Right lobe of liver (tissue), 4 donors: ENCODE measurements at regions not wholly inside any gene's neighbourhood (a gene's known extent, or its start where the extent isn't known, plus 50 kb on each side); places are given as distances from the start of the nearest gene placed in this dataset.

Experiments
- POLR2A ChIP-seq: fragments of 450-650 bp; IDR thresholded peaks from one replicate; pipeline ENCODE4 v1.6.1; 2017; ENCODE audit warnings: antibody characterized with exemption, mild to moderate bottlenecking
- TF ChIP-seq, protein P1 (sequence below), 4 donors: fragments of 200-600 bp in 3 of 4; fragments of 450-650 bp in 1 of 4; IDR thresholded peaks; one replicate each; pipeline versions ENCODE4 v1.5.1 to v1.8.0; 2016 to 2022; ENCODE audit warnings: antibody characterized with exemption in 4 of 4, mild to moderate bottlenecking in 2 of 4
- donor health status: DM: no; HTN: no; CAD: no.
- donor health status: DM: no; HTN: no; CAD: no.
- donor health status: DM: no; HTN: yes; CAD: no.

DNA sequence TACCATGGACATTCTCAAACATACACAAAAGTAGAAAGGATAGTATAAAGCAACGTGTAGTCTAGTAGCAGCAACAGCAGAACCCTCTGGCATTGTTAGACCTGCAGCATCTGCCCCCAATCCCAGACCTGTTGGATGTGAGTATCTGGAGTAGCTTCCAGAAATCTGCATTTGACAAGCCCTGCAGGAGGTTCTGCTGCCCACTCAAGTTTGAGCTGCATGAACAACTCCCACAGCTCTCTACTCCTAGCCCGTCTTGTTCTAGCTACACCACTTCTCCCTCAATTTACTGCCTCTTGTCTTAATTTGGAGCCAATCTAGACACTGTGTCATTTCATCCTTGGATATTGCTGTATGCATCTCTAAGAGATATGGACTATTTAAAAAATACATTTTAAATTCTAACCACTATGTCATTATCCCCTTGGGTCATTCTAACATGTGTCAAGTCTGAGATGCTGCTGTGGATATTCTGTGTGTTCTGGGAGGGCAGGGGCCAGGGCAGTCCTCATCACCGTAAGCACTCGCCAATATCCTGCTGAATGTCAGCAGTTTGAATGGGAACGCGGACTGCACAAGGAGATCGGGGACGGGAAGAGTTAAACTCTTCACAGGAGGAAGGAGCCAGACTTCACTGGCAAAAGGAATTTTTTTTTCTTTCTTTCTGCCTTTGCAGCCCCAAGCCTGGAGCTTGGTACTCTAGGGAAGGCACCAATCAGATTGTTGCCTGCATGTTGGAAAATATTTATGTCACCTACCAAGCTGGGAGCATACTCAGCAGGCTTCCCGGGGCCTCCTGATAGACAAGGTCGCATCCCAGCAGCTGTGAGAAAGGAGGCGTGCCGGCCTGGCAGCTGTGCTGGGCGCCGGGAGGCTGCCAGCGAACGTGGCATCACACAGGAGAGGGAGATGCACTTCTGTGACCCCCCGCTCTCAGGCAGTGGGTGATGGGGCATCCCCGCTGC, 429.0 kb downstream of the MIAT start:
- no peak for TF ChIP-seq POLR2A
- TF ChIP-seq, protein P1, sequence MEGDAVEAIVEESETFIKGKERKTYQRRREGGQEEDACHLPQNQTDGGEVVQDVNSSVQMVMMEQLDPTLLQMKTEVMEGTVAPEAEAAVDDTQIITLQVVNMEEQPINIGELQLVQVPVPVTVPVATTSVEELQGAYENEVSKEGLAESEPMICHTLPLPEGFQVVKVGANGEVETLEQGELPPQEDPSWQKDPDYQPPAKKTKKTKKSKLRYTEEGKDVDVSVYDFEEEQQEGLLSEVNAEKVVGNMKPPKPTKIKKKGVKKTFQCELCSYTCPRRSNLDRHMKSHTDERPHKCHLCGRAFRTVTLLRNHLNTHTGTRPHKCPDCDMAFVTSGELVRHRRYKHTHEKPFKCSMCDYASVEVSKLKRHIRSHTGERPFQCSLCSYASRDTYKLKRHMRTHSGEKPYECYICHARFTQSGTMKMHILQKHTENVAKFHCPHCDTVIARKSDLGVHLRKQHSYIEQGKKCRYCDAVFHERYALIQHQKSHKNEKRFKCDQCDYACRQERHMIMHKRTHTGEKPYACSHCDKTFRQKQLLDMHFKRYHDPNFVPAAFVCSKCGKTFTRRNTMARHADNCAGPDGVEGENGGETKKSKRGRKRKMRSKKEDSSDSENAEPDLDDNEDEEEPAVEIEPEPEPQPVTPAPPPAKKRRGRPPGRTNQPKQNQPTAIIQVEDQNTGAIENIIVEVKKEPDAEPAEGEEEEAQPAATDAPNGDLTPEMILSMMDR (IDR thresholded peaks at IDR 0.05), result no peak
